ENCODE measurements at regions not wholly inside any gene's neighbourhood (a gene's known extent, or its start where the extent isn't known, plus 50 kb on each side); places are given as distances from the start of the nearest gene placed in this dataset.

GRCh38 chr2:66252109-66252508, 182.8 kb upstream of the MEIS1 start:
- 91% methylated on average over 5 of the region's 5 CpGs; no CpG with 5 or more reads in 1 of the 2 experiments for WGBS, 2 experiments (ENCODE audit: extremely low coverage in 1 of 2, insufficient coverage in 1 of 2, insufficient read length in 1 of 2, insufficient replicate concordance in 2 of 2, low coverage in 1 of 2, low lambda C conversion rate in 2 of 2, missing lambda C conversion rate in 1 of 2)
- H3K27me3 ChIP-seq (replicated peaks in 1 of 4; ENCODE audit: control insufficient read depth in 3 of 4, extremely low read depth in 1 of 4, insufficient read depth in 3 of 4, low read length in 3 of 4) = no peaks in the 10 kb centered on the region
- H3K27ac ChIP-seq (ENCODE audit: low read depth, low read length) = no peak overlapping the region
- H3K4me1 ChIP-seq (replicated peaks in 1 of 4; ENCODE audit: control insufficient read depth in 3 of 4, insufficient read depth in 4 of 4, low read length in 3 of 4) = no peaks in the 10 kb centered on the region
- CTCF ChIA-PET (ENCODE audit: partially characterized antibody) = no interaction called here
- H3K56ac ChIP-seq (replicated peaks; ENCODE audit: insufficient read length, low read depth, low read length) = no peak overlapping the region
- H2BK120ac ChIP-seq (replicated peaks; ENCODE audit: low read depth, low read length) = no peak overlapping the region
- TF ChIP-seq RNF2 (IDR thresholded peaks at IDR 0.05; ENCODE audit: borderline replicate concordance, low read depth, low read length, missing control alignments, poor library complexity, severe bottlenecking) (no peak), RAD21 (IDR thresholded peaks at IDR 0.05 in 1 of 2, conservative IDR thresholded peaks at IDR 0.05 in 1 of 2; ENCODE audit: low read depth in 2 of 2, low read length in 2 of 2) (no peak), FOSL1 (IDR thresholded peaks at IDR 0.05; ENCODE audit: insufficient read depth, low read depth, low read length) (no peak), POLR2A (IDR thresholded peaks at IDR 0.05; ENCODE audit: control extremely low read depth in 1 of 2, low read depth in 2 of 2, low read length in 2 of 2) (peak in 1 of 2 experiments; percentile 43; a peak in 2 of 3 replicates)
- no peak overlapping the region for H2BK15ac ChIP-seq (ENCODE audit: low read length)
- no peak overlapping the region for H2AFZ ChIP-seq (ENCODE audit: low read length)
- H4K8ac ChIP-seq (ENCODE audit: extremely low read depth, insufficient read depth, low read length) = no peak overlapping the region
- H3K23ac ChIP-seq (ENCODE audit: insufficient read length) = no peak overlapping the region
- POLR2A ChIA-PET (ENCODE audit: partially characterized antibody) = interaction anchor here (1.0 to 1.8 kb wide), 3 partner anchors 19 to 329 kb away, joined by 3 to 6 read pairs (median 3); no protein-coding TSS in a partner anchor
- H4K91ac ChIP-seq (replicated peaks; ENCODE audit: insufficient read length, low read length) = no peak overlapping the region
- H3K23me2 ChIP-seq (ENCODE audit: low read depth, low read length) = no peaks in the 10 kb centered on the region
- H2BK20ac ChIP-seq (ENCODE audit: low read length) = no peak overlapping the region
- no peaks in the 10 kb centered on the region; a peak in 1 of 4 replicates for H3K79me2 ChIP-seq (ENCODE audit: control insufficient read depth in 1 of 2, insufficient read depth in 2 of 2, low read length in 2 of 2)
- H3K18ac ChIP-seq (ENCODE audit: extremely low read depth, low read length) = no peak overlapping the region
- no peak overlapping the region for H2BK12ac ChIP-seq (ENCODE audit: low read depth, low read length)
- FAIRE-seq = no peak
- H3K4me3 ChIP-seq (ENCODE audit: extremely low read depth in 1 of 4, insufficient read depth in 2 of 4, low read depth in 3 of 4, low read length in 4 of 4) = no peak overlapping the region
- H3K9me3 ChIP-seq (ENCODE audit: insufficient read depth in 2 of 2, low read depth in 1 of 2, low read length in 1 of 2) = no peaks in the 10 kb centered on the region
- peaks cover 0 to 17% (median 2%) of the 10 kb centered on the region in 4 experiments; a peak in 4 of 8 replicates for H3K36me3 ChIP-seq (ENCODE audit: control insufficient read depth in 2 of 4, insufficient read depth in 4 of 4, low read length in 3 of 4)
- H2AK5ac ChIP-seq (ENCODE audit: low read depth, low read length) = no peak overlapping the region
- H2BK5ac ChIP-seq (ENCODE audit: low read depth, low read length) = no peak overlapping the region
- H4K20me1 ChIP-seq (replicated peaks in 1 of 2; ENCODE audit: control insufficient read depth in 1 of 2, insufficient read depth in 2 of 2, low read length in 2 of 2) = no peaks in the 10 kb centered on the region
- H4K5ac ChIP-seq (ENCODE audit: insufficient read length, low read depth, low read length) = no peak overlapping the region
- DNase-seq (ENCODE audit: low read depth in 1 of 2, low spot score in 2 of 2) = no peak
- H3K79me1 ChIP-seq (ENCODE audit: low read depth, low read length) = no peaks in the 10 kb centered on the region
- no peak overlapping the region for H3K4me2 ChIP-seq (ENCODE audit: insufficient read depth in 1 of 2, low read depth in 2 of 2, low read length in 2 of 2)
- H3K9ac ChIP-seq (replicated peaks in 1 of 4; ENCODE audit: extremely low read depth in 1 of 4, low read depth in 3 of 4, low read length in 3 of 4) = no peak overlapping the region
- no peak overlapping the region for H3K4ac ChIP-seq (replicated peaks; ENCODE audit: insufficient read length, low read depth, low read length)
- no peak overlapping the region for H3K14ac ChIP-seq (ENCODE audit: insufficient read length)
